SK-N-SH (cell line): ENCODE measurements at regions not wholly inside any gene's neighbourhood (a gene's known extent, or its start where the extent isn't known, plus 50 kb on each side); places are given as distances from the start of the nearest gene placed in this dataset.

ENCODE experiments used
- CTCF ChIA-PET: fragments of 300-600, 350-600 bp; formaldehyde crosslinking; extraction: SDS; loops from one replicate; lab custom pipeline; 2021; lab: Yijun Ruan, JAX
- POLR2A ChIA-PET: fragments of 350-600 bp; sonication (Branson Sonifier 250); formaldehyde crosslinking; extraction: SDS; loops from one replicate; lab custom pipeline; 2020; ENCODE audit warnings: antibody characterized with exemption, inconsistent platforms; lab: Yijun Ruan, JAX
- DNase-seq: peaks from one replicate; pipeline ENCODE4 v3.0.0; 2012
- H2AFZ ChIP-seq: fragments of 200-600 bp; sonication (generic); 2 replicates; pipeline ENCODE4 v1.8.1; 2016; ENCODE audit warnings: antibody characterized with exemption, mild to moderate bottlenecking, low read depth
- H3F3A ChIP-seq: fragments of 200-600 bp; sonication (generic); replicated peaks from 2 replicates; pipeline ENCODE3; 2016; ENCODE audit warnings: antibody characterized with exemption, mild to moderate bottlenecking; ENCODE audit not compliant: insufficient read depth
- H3K27ac ChIP-seq, 2 experiments: fragments of 200-500 bp in 1 of 2; fragments of 200-600 bp in 1 of 2; sonication (Bioruptor generic) in 1 of 2; sonication (generic), shearing (Covaris generic) in 1 of 2; 2 replicates each; pipeline versions ENCODE4 v1.5.1 to v1.6.1; 2014 to 2016; ENCODE audit warnings: low read depth in 2 of 2, inconsistent platforms in 1 of 2, low read length in 1 of 2, mild to moderate bottlenecking in 1 of 2, mixed read lengths in 1 of 2
- H3K27me3 ChIP-seq: fragments of 200-600 bp; sonication (generic), shearing (Covaris generic); 2 replicates; pipeline ENCODE4 v1.6.1; 2016; ENCODE audit warnings: mixed run types; ENCODE audit not compliant: insufficient read depth
- H3K36me3 ChIP-seq, 2 experiments: fragments of 200-500 bp in 1 of 2; fragments of 200-600 bp in 1 of 2; sonication (Bioruptor generic) in 1 of 2; sonication (generic) in 1 of 2; replicated peaks in 1 of 2; 2 replicates each; pipeline versions ENCODE3 to v1.5.1; 2014 to 2016; ENCODE audit warnings: low read length in 1 of 2, mild to moderate bottlenecking in 1 of 2; ENCODE audit not compliant: insufficient read depth in 2 of 2, control insufficient read depth in 1 of 2
- H3K4me1 ChIP-seq, 2 experiments: fragments of 200-500 bp in 1 of 2; fragments of 200-600 bp in 1 of 2; sonication (Bioruptor generic) in 1 of 2; sonication (generic), shearing (Covaris generic) in 1 of 2; 2 replicates each; pipeline versions ENCODE4 v1.5.1 to v1.6.1; 2014 to 2016; ENCODE audit warnings: low read depth in 1 of 2, low read length in 1 of 2, mixed run types in 1 of 2; ENCODE audit not compliant: insufficient read depth in 2 of 2, control insufficient read depth in 1 of 2
- H3K4me2 ChIP-seq: fragments of 200-600 bp; sonication (generic), shearing (Covaris generic); 2 replicates; pipeline ENCODE4 v1.6.1; 2017; ENCODE audit warnings: mixed run types
- H3K4me3 ChIP-seq, 2 experiments: fragments of 200-500 bp in 1 of 2; fragments of 200-600 bp in 1 of 2; sonication (Bioruptor generic) in 1 of 2; sonication (generic), shearing (Covaris generic) in 1 of 2; 2 replicates each; pipeline versions ENCODE4 v1.5.1 to v1.8.1; 2014 to 2016; ENCODE audit warnings: low read depth in 2 of 2, inconsistent platforms in 1 of 2, low read length in 1 of 2, mild to moderate bottlenecking in 1 of 2, mixed read lengths in 1 of 2, moderate library complexity in 1 of 2
- H3K79me2 ChIP-seq: fragments of 200-600 bp; sonication (generic); 2 replicates; pipeline ENCODE4 v1.8.1; 2017; ENCODE audit warnings: mild to moderate bottlenecking; ENCODE audit not compliant: insufficient read depth
- H3K9ac ChIP-seq: fragments of 200-600 bp; sonication (generic); 2 replicates; pipeline ENCODE4 v1.6.1; 2017; ENCODE audit warnings: mixed run types
- H3K9me2 ChIP-seq: fragments of 200-600 bp; sonication (generic); 2 replicates; pipeline ENCODE4 v1.6.1; 2017; ENCODE audit warnings: mixed run types
- H3K9me3 ChIP-seq: fragments of 200-600 bp; sonication (generic); 2 replicates; pipeline ENCODE4 v1.6.1; 2017; ENCODE audit warnings: mixed run types, mild to moderate bottlenecking, moderate library complexity
- H4K20me1 ChIP-seq: fragments of 200-600 bp; sonication (generic); 2 replicates; pipeline ENCODE4 v1.6.1; 2017; ENCODE audit warnings: mild to moderate bottlenecking, mixed run types; ENCODE audit not compliant: insufficient read depth
- CHD2 ChIP-seq: fragments of 150-350 bp; IDR thresholded peaks from 2 replicates; pipeline ENCODE4 v1.6.1; 2018; ENCODE audit warnings: low read length; ENCODE audit not compliant: partially characterized antibody
- EP300 ChIP-seq, 2 experiments: IDR thresholded peaks; 2 replicates each; pipeline versions ENCODE4 v1.4.0 to v1.6.1; 2012; ENCODE audit warnings: borderline replicate concordance in 1 of 2, low read depth in 1 of 2, low read length in 1 of 2
- FOSL2 ChIP-seq: IDR thresholded peaks from 2 replicates; pipeline ENCODE4 v1.4.0; 2012; ENCODE audit warnings: low read depth, mild to moderate bottlenecking, moderate library complexity, borderline replicate concordance
- FOXJ3 ChIP-seq: sonication (generic); formaldehyde crosslinking; IDR thresholded peaks from 2 replicates; pipeline ENCODE4 v1.5.1; 2020; ENCODE audit warnings: mild to moderate bottlenecking, missing genetic modification reagents
- FOXM1 ChIP-seq: IDR thresholded peaks from 2 replicates; pipeline ENCODE4 v1.4.0; 2012; ENCODE audit warnings: low read depth, mild to moderate bottlenecking
- JUND ChIP-seq: IDR thresholded peaks from 2 replicates; pipeline ENCODE4 v1.4.0; 2012
- MAX ChIP-seq: IDR thresholded peaks from 2 replicates; pipeline ENCODE4 v1.4.0; 2012; ENCODE audit warnings: low read depth
- MEF2A ChIP-seq: IDR thresholded peaks from 2 replicates; pipeline ENCODE4 v1.4.0; 2012; ENCODE audit warnings: low read depth, borderline replicate concordance
- MXI1 ChIP-seq: IDR thresholded peaks from 2 replicates; pipeline ENCODE4 v1.6.1; 2012; ENCODE audit warnings: mild to moderate bottlenecking, low read depth, low read length, improper control_type of control experiment
- NFIC ChIP-seq: IDR thresholded peaks from 2 replicates; pipeline ENCODE4 v1.4.0; 2012; ENCODE audit warnings: borderline replicate concordance
- NRF1 ChIP-seq: IDR thresholded peaks from 2 replicates; pipeline ENCODE4 v1.6.1; 2012; ENCODE audit warnings: low read depth, mild to moderate bottlenecking, low read length
- POLR2AphosphoS5 ChIP-seq: IDR thresholded peaks from 2 replicates; pipeline ENCODE4 v1.6.1; 2012; ENCODE audit warnings: low read depth, low read length
- RAD21 ChIP-seq: IDR thresholded peaks from 2 replicates; pipeline ENCODE4 v1.6.1; 2012; ENCODE audit warnings: mild to moderate bottlenecking, low read length
- RCOR1 ChIP-seq: fragments of 150-350 bp; IDR thresholded peaks from 2 replicates; pipeline ENCODE4 v1.6.1; 2017; ENCODE audit warnings: antibody characterized with exemption, low read length
- TAF1 ChIP-seq: IDR thresholded peaks from 2 replicates; pipeline ENCODE4 v1.6.1; 2012; ENCODE audit warnings: low read depth, mild to moderate bottlenecking, low read length, moderate library complexity, borderline replicate concordance
- TCF12 ChIP-seq: IDR thresholded peaks from 2 replicates; pipeline ENCODE4 v1.4.0; 2012
- TEAD4 ChIP-seq: IDR thresholded peaks from 2 replicates; pipeline ENCODE4 v1.4.0; 2012; ENCODE audit warnings: mild to moderate bottlenecking, borderline replicate concordance; ENCODE audit not compliant: insufficient read depth
- USF2 ChIP-seq: fragments of 150-350 bp; IDR thresholded peaks from 2 replicates; pipeline ENCODE4 v1.6.1; 2017; ENCODE audit warnings: antibody characterized with exemption, low read length, low read depth, borderline replicate concordance
- YY1 ChIP-seq: IDR thresholded peaks from 2 replicates; pipeline ENCODE4 v1.4.0; 2012; ENCODE audit warnings: low read depth, mild to moderate bottlenecking
- ZBTB33 ChIP-seq: IDR thresholded peaks from 2 replicates; pipeline ENCODE4 v1.4.0; 2012; ENCODE audit warnings: low read depth, borderline replicate concordance
- WGBS: methylation state at CpG from one replicate; pipeline ENCODE4 v1.1.6; 2017; ENCODE audit warnings: low lambda C conversion rate; 5-methylcytosine and 5-hydroxymethylcytosine counted together

DNA sequence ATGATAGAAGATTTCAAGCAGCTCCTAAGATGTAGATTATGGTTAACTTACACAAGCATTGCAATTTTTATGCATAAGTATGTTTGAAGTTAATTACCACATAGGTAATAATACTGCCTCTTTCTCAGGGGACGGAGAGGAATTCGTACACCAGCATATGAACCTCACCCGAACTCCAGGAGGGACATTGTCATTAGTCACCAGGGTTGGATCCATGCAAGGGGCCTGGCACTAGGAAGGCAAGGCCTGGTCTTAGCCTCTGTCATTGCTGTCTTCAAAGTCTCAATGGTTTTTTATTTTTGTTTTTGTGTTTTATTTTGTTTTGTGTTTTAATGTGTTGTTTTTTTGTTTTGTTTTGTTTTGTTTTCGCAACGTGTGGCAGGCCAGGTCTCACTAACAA, 145.6 kb upstream of the PPP2R2D start (continued):
- TF ChIP-seq EP300 (IDR thresholded peaks at IDR 0.05; ENCODE audit: borderline replicate concordance in 1 of 2, low read depth in 1 of 2, low read length in 1 of 2) (no peak), TEAD4 (no peak), FOXJ3 (CRISPR knock-in tag) (no peak), MEF2A (no peak), YY1 (no peak)

DNA sequence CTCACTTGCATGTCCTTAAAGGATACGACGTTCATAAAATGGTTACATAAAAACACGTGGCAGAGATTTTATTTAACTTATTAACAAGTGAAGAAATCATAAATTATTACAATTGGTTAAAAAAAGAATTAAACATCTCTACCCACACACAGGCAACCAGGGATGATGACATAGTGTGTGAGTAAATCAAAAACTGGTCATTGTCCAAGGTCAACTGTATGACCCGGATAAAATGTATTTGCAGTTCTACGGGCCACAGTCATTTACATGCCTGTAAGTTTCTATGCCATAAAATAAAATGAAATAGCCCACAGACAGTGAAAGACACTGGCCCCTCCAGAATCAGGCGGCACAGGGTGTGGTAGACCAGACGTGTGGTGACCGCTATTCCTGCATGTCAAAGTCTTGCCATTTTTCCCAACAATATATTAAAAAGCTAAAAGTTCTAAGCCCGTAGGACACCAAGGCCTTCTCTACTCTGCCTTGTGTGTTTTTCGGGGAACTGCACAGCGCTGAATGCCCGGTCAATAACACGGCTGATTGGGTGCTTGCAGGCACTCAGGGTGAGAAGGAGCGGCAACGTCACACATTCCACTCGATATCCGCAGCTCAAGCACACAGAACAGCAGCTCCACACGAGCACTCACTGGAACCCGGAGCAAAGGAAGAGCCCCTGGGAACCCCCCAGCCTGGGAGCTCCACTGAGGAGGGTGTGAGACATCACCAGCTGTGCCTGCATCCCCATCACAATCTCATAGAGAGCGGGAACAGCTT, 143.3 kb upstream of the PPP2R2D start:
- H3F3A ChIP-seq: no peaks in the 10 kb centered on the region
- no peaks in the 10 kb centered on the region for H3K9me3 ChIP-seq
- no peak overlapping the region for H3K27ac ChIP-seq
- ChIA-PET CTCF (interaction anchor here (0.7 to 1.0 kb wide), 2 partner anchors 28 to 118 kb away, joined by 3 to 4 read pairs; no protein-coding TSS in a partner anchor), POLR2A (no interaction called here)
- H3K36me3 ChIP-seq: no peaks in the 10 kb centered on the region
- DNase-seq: no peak
- no peak overlapping the region for H2AFZ ChIP-seq
- no peaks in the 10 kb centered on the region for H3K27me3 ChIP-seq
- TF ChIP-seq FOSL2 (no peak), FOXJ3 (CRISPR knock-in tag) (no peak), MAX (no peak), NRF1 (no peak), RCOR1 (no peak), YY1 (no peak), TAF1 (no peak), MXI1 (no peak), RAD21 (no peak), CHD2 (no peak), ZBTB33 (no peak), EP300 (IDR thresholded peaks at IDR 0.05; ENCODE audit: borderline replicate concordance in 1 of 2, low read depth in 1 of 2, low read length in 1 of 2) (no peak), JUND (no peak), USF2 (no peak), FOXM1 (no peak), TCF12 (no peak), POLR2AphosphoS5 (no peak), TEAD4 (no peak), NFIC (no peak)
- H3K9me2 ChIP-seq: no peaks in the 10 kb centered on the region
- no peaks in the 10 kb centered on the region for H4K20me1 ChIP-seq
- no peaks in the 10 kb centered on the region for H3K4me1 ChIP-seq
- H3K4me2 ChIP-seq: no peak overlapping the region
- H3K9ac ChIP-seq: no peak overlapping the region
- 60% methylated on average over 13 of the region's 20 CpGs for WGBS
- no peaks in the 10 kb centered on the region for H3K79me2 ChIP-seq
- no peak overlapping the region for H3K4me3 ChIP-seq
